LNCaP clone FGC (cell line): ENCODE measurements at regions not wholly inside any gene's neighbourhood (a gene's known extent, or its start where the extent isn't known, plus 50 kb on each side); places are given as distances from the start of the nearest gene placed in this dataset.

Experiments used
- DNase-seq: peaks from one replicate; pipeline ENCODE4 v3.0.0-alpha.2; 2011; ENCODE audit warnings: low read depth
- H3K4me3 ChIP-seq: 2 replicates; pipeline ENCODE4 v1.5.1; 2011; ENCODE audit warnings: mild to moderate bottlenecking, low read depth, low read length, control low read depth
- TF ChIP-seq, protein P1 (sequence below): IDR thresholded peaks from 2 replicates; pipeline ENCODE4 v1.5.1; 2012; ENCODE audit warnings: mild to moderate bottlenecking; ENCODE audit not compliant: control insufficient read depth, insufficient read depth; ENCODE audit errors: extremely low read depth

DNA sequence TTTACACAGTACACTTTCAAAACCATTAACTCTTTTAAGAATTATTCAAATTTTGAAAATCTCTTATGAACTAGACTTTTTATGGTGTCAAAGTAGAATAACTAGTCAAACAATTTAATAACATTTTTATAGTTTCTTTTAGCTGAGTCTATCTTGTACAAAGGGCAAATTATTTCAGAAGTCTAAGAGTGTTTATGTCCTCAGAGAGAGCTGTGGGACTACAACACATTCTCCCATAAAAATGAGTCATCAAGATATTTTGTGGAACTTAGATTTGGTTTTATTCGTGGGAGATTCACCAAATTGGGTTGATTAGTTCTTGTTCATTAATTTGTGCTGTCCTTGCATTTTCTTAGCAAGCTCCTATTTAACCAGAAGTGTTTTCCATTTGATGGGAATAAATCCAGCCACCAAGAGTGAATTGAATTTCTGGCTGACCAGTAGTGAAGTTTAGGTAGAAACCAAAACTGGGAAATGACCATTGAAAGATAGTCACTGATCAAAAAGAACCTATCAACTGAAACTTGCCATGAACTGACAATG lies 291.0 kb downstream of the DLEU7 start:
- no peak overlapping the region for H3K4me3 ChIP-seq
- DNase-seq: no peak
- TF ChIP-seq, protein P1, sequence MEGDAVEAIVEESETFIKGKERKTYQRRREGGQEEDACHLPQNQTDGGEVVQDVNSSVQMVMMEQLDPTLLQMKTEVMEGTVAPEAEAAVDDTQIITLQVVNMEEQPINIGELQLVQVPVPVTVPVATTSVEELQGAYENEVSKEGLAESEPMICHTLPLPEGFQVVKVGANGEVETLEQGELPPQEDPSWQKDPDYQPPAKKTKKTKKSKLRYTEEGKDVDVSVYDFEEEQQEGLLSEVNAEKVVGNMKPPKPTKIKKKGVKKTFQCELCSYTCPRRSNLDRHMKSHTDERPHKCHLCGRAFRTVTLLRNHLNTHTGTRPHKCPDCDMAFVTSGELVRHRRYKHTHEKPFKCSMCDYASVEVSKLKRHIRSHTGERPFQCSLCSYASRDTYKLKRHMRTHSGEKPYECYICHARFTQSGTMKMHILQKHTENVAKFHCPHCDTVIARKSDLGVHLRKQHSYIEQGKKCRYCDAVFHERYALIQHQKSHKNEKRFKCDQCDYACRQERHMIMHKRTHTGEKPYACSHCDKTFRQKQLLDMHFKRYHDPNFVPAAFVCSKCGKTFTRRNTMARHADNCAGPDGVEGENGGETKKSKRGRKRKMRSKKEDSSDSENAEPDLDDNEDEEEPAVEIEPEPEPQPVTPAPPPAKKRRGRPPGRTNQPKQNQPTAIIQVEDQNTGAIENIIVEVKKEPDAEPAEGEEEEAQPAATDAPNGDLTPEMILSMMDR: no peak

DNA sequence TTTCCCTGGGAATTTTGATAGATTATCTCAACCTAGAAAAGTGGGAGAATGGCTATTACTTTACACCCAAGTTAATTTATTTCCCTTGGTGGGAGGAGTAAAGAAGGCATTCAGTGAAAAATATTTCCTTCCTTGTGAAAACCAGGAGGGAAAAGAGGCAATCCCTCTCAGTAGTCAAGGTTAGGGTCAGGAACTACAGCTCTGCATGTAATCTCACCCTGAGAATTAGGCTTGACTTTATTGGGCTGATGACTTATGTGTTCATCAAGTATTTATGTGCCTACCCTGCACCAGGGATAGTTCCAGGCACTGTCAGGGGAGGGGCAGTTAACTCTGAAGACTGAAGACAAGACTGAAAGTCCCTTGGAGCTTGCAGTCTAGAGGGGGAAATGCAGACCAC lies 281.8 kb downstream of the DLEU7 start:
- no peak overlapping the region for H3K4me3 ChIP-seq
- no peak for DNase-seq
- TF ChIP-seq, protein P1: no peak

DNA sequence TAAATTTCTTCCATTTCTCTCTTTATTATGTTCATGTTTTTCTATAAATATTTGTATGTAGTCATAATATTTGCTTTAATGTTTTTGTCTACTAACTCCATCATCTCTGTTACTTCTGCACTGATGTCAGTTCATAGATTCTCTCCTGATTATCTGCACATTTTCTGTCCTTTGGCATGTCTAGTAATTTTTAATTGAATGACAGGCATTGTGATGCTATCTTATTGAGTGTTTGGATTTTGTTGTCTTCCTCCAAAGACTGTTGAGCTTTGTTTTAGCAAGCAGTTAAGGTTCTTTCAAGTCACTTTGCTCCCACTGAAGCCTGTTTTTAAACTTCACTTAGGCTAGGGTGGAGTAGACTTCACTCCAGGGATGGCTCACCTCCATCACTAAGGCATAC lies 276.8 kb downstream of the DLEU7 start:
- no peak overlapping the region for H3K4me3 ChIP-seq

DNA sequence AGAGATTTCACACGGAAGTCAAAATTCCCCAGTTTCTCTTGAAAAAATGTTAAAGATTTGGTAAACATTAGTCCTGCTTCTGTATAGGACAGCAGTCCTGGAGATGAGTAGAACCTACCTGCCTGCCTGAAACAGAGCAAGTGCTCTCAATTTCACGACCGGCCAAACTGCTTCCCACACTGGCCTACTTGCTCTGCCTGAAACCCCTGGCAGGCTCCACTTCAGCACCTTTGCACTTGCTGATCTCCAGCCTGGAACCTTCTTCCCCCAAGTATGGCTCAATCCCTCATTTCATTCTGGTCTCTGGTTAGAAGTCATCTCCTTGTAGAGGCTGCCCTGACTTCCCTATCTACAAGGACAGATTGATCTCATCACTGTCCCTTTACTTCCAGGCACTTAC lies 271.4 kb downstream of the DLEU7 start:
- no peak overlapping the region for H3K4me3 ChIP-seq
- DNase-seq: no peak
- TF ChIP-seq, protein P1: no peak

More for the DNA sequence above, 276.8 kb downstream of the DLEU7 start:
- no peak for DNase-seq
- TF ChIP-seq, protein P1: no peak

DNA sequence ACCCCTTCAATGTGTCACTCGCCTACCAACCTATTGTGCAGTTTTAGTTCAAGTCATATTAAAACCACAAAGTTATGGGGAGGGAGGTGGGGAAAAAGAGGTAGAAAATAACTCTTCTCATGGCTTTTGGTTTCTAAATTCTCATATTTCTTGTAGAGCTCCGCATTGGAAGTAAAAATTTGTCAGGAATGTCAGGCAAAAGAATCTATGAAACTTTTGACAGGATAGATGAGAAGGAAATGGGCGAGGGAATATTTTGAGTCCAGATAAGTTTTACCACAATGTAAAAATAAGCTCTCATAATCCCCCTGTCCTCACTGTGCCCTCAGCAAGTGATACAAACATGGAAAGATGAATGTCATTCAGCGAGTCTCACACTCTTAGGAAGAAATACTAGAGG lies 270.4 kb downstream of the DLEU7 start:
- TF ChIP-seq, protein P1: no peak
- no peak overlapping the region for H3K4me3 ChIP-seq
- no peak for DNase-seq

DNA sequence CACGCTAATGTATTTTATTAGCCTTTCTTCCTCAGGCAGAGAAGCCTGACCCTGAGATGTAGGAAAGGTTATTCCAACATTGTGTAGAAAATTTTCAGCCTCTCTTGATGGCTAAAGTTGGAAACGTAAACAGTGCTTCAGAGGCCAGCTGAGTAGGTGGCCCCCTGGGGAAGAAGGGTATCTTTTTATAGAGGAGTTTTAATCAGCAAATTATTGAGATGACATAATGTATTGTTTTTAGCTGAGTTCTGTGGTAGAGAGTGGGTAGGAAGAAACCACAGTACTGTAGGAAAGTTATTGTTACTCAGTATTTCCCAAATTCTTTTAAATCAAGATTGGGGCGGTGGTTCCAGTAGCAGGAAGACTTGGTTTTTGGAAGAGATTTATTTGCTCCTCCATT lies 268.8 kb downstream of the DLEU7 start:
- DNase-seq: no peak
- H3K4me3 ChIP-seq: no peak overlapping the region
- TF ChIP-seq, protein P1: no peak

DNA sequence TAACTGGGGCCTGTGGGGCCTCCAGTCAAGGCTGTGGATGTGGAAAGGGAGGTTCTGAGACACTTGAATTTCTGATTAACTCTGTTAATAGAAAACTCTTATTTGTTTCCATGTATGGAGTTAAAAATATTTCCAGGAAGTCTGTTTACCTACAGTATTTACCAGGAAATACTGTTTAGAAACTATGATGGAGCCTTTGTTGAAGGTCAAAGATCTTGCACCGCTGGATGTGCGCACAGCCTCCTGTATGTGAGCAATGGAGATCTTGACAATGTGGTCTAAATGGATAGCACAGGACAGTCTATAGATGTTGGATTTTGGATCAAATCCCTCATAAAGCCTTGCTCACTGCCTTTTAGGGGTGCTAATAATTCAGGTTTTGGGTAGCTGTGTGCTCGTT lies 268.4 kb downstream of the DLEU7 start:
- no peak for DNase-seq
- H3K4me3 ChIP-seq: no peak overlapping the region
- TF ChIP-seq, protein P1: no peak
